Mucosa of gallbladder (tissue), 1 donor: ENCODE measurements at regions not wholly inside any gene's neighbourhood (a gene's known extent, or its start where the extent isn't known, plus 50 kb on each side); places are given as distances from the start of the nearest gene placed in this dataset.
"Not testable (repeated sequence)": the region's sequence is repeated elsewhere in the genome, so short reads cannot be mapped to it uniquely, and the experiment has no call there.

Experiments
- DNase-seq: peaks from one replicate; pipeline ENCODE4 v3.0.0-alpha.2; 2020; ENCODE audit warnings: low spot score
- donor health status: DM: no; HTN: no; CAD: no.

DNA sequence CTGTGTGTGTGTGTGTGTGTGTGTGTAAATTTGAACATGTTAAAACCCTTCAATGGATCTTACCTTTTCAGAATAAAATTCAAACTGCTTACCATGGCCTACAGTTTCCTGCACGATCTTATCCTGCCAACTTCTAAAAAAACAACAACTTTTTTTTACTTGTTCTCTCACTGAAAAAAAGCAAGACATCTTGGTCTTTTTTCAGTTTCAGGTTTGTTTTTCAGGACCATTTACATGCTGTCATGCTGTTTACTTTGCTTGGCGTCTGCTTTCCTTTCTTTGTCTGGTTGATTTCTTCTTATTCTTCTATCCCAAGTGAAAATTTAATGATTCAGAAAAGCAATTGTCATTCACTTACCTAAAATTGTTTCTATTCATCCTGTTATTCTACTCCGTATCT is 286.3 kb upstream of the TMEFF2 start:
- no peak for DNase-seq

DNA sequence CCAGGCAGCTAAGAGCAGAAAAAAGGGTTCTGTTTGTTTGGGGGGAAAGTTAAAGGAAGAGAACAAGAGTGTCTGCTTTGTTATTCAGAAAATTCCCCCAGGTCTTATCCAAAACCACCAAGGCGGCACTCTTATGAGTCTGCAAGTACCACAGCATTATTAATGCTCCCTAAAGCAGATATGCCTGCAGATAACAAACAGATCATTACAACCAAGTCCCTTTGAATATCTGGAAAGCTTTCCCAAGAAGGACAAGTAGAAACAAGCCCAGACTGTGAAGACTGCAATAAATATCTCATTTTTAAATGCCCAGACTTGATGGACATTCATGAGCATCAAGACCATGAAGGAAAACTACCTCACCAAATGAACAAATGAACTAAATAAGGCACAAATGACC is 278.6 kb upstream of the TMEFF2 start:
- DNase-seq: no peak

DNA sequence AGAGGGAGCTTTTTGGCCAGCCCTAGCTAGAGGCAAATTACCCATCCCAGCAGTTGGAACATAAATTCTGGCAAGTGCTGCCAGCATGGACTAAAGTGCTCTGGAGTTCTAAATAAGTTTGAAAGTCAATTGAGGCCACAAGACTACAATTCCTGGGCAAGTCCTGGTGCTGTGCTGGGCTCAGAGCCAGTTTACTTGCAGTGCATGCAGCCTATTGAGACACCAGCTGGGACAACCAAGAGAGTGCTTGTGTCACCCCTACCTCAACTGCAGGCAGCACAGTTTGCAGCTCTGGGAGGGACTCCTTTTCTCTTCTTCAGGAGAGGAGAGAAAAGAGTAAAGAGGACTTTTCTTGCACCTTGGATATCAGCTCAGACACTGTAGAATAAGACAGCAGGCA is 277.2 kb upstream of the TMEFF2 start:
- DNase-seq: no peak

DNA sequence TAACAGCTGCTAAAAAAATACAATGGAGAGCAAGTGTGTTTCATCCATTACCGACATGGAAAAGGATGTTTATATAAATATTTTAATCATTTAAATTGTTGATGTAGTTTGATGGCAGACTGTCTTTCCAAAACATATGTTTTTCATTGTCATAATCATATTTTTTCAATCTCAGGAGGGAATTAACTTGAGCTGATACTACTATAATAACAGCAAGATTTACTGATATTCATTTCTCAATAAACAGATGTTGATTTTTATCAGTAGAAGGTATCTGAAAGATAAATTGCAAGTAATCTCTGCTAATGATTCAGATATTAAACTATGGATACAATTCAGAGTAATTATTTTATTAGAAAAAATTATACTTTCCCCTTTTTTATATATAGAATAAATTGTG is 274.9 kb upstream of the TMEFF2 start:
- no peak for DNase-seq

DNA sequence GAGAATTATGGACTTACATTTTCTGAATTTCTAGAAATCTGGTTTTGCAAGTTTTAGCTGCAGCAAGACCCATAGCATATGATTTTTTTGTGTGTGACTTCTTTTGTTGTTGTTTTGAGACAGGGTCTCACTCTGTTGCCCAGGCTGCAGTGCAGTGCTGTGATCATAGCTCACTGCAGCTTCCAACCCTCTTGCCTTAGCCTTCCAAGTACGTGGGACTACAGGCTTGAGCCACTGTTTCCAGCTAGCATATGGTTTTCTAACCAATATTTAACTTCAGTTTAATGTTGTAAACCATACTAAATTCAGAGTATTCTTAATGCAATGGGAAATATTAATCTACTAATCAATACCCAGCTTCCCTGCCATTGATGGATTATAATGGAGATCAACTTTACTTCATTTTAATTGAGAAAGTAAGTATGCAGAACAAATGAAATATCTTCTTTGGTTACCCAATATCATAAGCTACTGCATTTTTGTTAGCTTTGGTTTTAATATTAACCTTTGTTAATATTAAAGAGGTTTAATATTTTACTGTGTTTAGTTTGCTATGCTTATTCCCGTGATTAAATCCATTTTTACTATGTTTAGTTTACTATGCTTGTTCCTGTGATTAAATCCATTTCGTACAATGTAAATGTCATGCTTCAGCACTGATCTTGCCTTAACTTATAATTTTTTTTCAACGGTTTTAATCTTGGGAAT is 273.4 kb upstream of the TMEFF2 start:
- DNase-seq: no peak

DNA sequence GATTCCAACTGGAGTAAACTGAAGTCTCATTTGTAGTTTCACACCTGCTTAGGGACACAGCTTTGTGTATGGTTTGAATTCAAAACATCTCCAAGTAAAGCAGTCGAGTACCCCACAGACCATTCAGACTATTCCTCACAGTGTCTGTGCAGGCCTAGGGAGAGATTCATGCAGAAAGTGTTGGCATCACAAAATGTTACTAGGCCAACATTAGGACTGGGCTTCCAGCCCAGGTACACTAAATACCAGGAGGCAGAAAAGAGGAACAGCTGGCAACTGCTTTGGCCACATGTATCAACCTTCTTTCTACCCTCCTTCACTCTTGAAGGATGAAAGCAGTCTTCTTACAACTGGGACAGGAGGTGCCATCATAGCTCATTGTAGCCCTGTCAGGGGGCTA is 270.4 kb upstream of the TMEFF2 start:
- no peak for DNase-seq

DNA sequence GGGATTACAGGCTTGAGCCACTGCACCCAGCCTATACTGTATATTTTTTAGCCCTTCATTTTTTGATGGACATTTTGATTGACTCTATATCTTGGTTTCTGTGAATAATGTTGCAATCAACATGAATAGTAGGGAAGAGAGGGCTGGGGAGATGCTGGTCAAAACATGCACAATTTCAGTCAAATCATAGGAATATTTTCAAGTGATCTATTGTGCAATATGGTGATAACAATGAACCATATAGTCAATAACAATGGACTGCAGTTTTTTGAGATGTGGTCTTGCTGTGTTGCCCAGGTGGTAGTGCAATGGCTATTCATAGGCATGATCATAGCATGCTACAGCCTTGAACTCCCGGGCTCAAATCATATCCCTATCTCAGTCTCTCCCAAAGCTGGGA is 264.7 kb upstream of the TMEFF2 start:
- DNase-seq: no peak

DNA sequence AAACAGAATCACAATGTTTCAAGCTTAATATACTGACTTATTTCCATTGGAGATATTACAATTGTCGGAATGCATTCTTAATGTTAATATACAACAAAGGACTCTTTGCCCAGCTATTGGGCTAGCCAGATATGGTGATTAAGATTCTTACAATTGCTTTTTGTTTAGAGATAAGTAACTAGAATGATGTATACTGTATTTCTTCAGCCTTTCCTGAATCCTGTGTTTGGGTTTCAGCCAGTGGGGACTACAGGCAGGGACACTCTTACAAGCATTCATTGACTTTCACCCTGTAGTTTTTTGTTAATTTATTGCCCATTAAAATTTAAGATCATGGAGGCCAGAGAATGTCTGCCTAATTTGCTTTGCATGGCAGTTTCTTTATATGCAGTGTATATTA is 254.1 kb upstream of the TMEFF2 start:
- no peak for DNase-seq

DNA sequence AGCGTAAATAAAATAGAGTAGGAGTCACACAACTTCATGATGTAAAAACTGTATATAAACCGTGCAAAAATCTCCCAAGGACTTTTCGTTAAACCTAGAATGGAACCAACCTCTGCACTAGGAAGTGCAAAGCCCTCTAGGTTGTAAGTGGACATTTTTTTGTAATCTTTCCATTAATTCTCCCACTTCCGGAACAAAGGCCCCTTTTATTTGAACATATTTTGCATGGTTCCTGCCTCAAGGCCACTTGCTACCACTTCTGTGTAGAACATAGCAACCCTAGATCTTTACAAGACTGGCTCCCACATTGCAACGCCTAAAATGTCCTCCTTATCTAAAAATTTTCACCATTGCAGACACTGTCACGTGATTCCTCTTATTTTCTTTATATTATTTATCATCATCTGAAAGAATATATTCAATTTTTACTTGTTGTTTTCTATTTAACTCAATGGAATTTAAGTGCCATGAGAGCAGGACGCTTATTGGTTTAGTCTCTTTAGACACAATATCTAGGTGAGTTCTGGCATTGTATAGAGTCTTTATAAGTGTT is 249.6 kb upstream of the TMEFF2 start:
- no peak for DNase-seq

DNA sequence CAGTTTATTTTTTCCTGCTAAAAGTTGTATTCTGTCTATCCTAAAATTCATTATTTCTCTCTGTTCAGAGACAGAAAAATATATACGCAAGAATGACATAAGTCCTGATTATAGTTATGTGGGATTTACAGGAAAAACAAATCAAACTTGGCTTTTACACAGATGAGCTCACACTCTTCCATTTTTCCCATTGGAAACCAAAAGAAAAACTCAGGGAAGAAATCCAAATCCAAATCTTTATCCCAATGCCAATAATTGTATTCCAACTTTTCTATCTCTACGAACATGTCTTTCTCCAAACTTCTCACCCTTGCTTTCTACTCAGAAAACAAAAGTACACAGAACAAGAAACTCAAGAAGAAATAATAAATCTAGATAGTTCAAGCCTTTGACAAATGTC is 249.1 kb upstream of the TMEFF2 start:
- DNase-seq: no peak

DNA sequence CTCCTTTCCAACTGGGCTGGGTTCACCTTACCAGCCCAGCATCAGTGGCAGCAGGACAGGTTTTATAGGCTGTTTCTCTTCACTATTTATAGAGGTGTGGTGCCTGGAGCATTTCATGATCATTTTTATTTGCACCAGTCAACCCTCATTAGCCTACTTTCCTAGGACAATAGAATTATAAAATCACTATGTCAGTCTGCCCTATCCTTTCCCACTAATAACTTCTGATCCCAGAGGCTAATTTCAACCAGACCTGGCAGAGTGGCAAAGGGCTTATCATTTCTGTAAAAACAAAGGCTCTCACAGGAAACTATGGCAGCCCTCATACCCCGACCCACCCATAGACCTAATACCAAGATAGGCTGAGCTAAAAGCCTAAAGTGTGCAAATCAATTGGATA is 243.5 kb upstream of the TMEFF2 start:
- DNase-seq: no peak

DNA sequence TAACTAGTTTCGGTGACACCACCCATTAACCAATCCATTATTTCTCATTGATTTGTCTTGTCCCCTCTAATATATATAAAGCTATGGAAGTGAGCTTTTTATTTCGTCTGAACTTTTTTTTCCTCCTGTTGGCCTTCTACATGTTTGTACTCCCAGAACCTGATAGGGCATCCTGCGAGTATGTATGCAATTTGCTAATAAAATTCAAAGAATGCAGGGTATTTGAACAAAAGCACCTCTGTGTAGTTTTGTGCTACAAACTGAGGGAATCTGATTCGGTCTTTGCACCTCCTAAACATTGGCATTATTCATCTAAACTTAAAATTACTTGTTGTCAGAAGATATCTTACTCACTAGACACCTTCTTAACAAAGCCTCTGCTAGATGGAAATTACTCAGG is 242.9 kb upstream of the TMEFF2 start:
- DNase-seq: no peak

DNA sequence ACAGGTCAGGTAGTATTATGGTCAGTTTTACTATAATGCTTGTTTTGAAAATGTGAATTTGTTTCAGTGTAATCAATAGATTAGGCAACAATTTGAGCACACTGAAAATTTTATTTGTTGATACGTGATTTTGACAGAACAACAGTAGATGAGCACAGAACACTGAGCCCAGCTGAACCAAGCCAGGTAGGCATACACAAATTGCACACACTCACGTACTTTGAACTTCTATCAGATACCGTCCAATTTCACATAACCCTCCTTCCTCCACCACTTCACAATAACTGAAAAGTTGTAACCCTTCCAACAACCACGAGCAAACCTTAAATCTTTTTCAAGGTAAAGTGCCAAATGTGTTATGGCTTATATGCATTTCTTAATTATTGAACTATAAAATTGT is 229.5 kb upstream of the TMEFF2 start:
- DNase-seq: no peak

DNA sequence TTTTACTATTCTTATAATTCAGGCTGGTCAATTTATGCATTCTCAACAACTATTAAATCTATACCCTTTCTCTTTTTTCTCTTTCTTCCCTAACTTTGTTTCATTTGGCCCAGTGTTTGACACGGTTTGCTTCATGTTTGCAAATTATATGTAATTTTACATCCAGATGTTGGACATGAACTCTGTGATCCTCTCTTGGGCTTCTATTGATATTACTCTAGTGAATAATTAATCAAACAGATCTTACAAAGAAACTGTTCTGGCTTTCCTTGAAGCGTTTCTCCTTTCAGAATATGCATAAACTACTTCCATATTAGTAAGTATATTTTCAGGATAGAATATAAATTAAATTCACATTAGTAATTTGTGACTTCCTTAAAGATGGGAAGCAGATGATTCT is 225.1 kb upstream of the TMEFF2 start:
- DNase-seq: no peak

DNA sequence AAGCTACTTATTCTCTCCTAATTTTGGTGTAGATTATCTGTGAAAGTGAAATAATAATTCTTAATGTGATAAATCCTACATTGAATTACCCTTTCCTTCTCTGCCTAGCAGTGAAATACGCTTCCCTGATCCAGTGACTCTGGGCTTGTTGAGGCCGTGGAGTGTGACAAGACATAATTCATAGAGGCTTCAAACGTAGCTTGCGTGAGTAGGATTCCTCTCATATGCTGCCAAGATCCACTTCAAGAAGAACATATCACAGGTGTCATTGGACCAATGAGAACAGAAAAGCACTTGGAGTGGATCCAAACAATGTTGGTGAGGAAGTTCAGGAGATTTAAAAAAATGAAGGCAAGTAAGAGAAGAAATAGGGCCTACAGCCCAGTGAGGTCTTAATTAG is 221.3 kb upstream of the TMEFF2 start:
- DNase-seq: no peak

DNA sequence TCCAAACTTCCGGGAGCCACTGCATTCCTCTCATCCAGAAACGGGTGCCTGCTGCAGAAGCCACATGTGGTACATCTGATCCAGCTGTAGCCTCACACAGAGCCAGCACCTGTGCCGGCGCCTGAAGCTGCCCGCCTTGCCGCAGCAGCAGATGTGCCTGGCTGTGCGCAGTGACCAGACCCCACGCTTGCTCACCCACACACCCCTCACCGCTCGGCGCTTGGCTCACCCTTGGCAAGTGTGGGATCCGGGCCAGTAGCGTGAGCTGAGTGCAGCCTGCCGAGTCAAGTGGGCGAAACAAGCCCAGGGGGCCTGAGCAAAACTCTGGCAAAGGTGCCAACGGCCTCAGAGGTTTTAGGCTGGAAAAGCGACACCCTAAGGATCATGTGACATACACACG is 220.1 kb upstream of the TMEFF2 start:
- DNase-seq: no peak

DNA sequence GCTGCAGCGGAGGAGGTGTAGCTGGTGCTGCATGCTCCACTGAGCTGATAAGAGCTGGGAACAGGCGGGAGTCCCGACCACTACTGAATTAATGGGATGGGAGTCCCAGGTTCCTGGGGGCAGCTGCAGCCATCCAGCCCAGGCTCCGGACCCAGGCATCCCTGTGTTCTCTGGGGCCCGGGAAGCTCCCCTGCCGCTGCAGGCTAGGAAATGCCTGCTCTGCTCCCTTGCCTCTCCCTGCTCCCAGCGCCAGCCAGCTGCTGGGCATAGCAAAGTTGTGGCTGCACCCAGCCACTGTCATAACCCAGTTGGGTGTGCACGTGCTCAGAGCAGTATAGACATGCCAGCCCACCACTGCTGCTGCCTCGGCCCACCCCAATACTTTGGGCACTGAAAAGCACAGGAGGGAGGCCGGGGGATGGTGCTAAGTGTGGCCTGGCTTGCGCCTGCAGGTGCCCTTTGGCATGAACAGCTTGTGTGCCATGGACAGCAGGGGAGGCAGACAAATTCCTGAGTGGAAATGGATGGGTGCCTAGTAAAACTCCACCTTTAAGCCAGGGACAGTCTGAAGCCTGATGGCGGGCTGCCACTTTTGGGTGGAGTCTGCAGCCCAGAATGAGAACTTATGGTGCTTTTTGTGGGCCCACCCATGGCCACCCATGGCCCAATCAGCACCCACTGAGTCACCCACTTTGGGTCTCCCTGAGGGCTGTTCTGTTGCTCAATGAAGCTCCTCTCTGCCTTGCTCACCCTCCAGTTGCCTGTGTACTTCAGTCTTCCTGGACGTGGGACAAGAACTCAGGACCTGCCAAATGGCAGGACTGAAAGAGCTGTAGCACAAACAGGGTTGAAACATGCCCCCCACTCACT is 219.3 kb upstream of the TMEFF2 start:
- no peak for DNase-seq

DNA sequence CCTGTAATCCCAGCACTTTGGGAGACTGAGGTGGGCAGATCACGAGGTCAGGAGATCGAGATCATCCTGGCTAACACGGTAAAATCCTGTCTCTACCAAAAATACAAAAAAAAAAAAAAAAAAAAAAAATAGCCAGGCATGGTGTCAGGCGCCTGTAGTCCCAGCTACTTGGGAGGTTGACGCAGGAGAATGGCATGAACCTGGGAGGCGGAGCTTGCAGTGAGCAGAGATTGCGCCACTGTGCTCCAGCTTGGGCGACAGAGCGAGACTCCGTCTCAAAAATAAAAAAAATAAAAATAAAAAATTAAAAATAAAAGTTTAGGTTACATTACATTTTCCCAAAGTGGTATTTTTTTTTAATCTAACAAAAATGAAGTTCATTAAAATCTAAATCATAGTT is 218.1 kb upstream of the TMEFF2 start:
- DNase-seq: not testable (repeated sequence)

DNA sequence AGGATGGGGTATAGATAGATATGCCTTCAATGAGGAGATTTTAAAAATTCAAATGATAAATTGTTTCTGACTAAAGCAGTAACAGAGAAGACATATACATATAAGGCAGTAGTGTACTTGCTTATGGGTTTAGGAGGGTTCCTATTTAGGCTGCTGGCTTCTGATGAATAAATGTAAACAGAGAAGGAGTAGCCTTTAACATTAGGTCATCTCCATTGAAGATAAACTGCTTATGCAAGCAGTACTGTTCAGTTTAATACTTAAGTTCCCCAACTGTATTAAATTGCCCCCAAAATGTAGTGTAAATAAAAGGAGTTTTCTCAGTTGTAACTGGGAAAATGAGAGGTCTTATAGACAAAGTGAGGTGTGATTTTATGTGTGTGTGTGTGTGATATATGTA is 217.7 kb upstream of the TMEFF2 start:
- DNase-seq: no peak

DNA sequence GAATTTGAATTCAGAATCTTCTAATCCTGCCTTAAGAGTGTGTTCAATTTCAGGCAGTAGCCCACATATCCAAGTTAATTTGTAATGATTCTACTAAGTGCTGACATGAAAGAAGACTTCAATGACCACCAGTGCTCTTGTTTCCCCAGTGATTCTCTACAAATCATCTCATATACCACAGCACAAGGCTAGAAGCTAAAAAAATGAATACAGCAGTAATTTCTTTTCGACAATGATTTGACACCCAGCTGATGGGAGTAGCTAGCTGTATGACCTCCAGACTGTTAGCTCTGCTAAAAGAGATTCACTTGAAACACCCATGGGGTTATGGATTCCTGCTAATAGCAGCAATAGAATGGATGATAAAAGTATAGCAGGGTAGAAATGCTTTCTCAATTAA is 217.0 kb upstream of the TMEFF2 start:
- DNase-seq: no peak

DNA sequence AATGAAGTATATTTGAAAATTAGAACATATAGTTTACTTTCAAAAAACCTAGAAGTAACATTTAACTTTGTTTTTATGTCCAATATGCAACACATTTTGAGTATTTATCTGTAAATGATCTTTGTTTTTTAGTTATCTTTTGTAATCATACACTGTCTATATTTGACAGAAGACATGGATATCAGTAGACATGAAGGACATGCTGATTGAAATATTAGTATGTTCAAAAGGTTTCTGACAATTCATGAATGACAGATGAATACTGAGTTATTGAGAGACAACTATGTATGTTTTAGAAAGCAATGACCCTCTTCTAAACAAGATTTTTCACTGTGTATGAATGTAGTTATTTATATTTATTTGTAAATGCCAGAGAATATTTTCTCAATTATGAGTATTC is 215.6 kb upstream of the TMEFF2 start:
- no peak for DNase-seq

DNA sequence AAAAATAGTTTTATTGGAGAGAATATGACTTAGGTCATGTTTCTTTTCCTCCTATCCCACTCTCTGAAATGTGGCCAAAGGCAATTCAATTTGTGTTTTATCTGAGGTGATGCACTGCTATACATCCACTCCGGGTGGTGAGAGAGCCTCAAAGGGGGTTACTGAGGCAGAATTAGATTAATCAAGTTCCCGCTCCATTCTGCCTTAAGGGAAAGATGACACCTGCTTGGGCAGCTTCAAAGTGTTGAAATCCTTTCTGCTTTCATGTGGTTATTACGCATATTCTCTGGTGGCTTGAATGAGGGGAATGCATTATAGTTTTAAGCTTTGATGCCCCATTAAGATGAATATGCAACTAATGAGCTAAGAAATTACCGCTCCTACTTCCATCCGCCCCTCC is 213.0 kb upstream of the TMEFF2 start:
- DNase-seq: no peak

DNA sequence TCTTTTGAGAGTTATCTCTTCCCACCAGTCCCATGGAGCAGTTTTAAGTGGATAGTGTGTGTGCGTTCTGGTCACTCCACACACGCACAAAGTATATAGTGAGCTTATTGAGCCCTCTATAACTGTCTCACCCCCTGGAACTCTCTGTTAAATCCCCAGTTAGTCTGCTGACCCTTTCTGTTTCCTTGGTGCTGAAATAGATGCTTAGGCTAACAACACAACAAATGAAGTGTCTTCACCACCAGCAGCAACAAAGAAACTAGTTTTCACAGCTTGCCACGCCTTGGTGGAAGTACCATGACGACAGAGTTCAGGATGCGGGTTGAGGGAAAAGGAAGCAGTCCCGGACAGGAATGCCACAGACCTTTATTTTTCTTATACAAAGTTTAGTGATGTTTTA is 203.5 kb upstream of the TMEFF2 start:
- no peak for DNase-seq
